Right kidney (tissue), 1 donor: ENCODE measurements at regions not wholly inside any gene's neighbourhood (a gene's known extent, or its start where the extent isn't known, plus 50 kb on each side); places are given as distances from the start of the nearest gene placed in this dataset.

Source experiments
- DNase-seq: peaks from one replicate; pipeline ENCODE4 v3.0.0-alpha.2; 2016

- DNase-seq = no peak
Measured at GRCh38 chr2:238790833-238791230, 57.1 kb upstream of the TWIST2 start.

- DNase-seq = no peak
Measured at GRCh38 chr2:238791354-238791753, 56.5 kb upstream of the TWIST2 start.

- no peak for DNase-seq
Measured at GRCh38 chr2:238793306-238793705, 54.6 kb upstream of the TWIST2 start.

- no peak for DNase-seq
Measured at GRCh38 chr2:238793801-238794449, 54.0 kb upstream of the TWIST2 start.

- DNase-seq = no peak
Measured at GRCh38 chr2:238796223-238796885, 51.5 kb upstream of the TWIST2 start.

- no peak for DNase-seq
Measured at GRCh38 chr2:238797537-238797936, 50.3 kb upstream of the TWIST2 start.
